ENCODE measurements at regions not wholly inside any gene's neighbourhood (a gene's known extent, or its start where the extent isn't known, plus 50 kb on each side); places are given as distances from the start of the nearest gene placed in this dataset.
"Not testable (repeated sequence)": the region's sequence is repeated elsewhere in the genome, so short reads cannot be mapped to it uniquely, and the experiment has no call there.

GRCh38 chr3:118799303-118799702, 235.3 kb downstream of the IGSF11 start:
- Mint-ChIP-seq H3K36me3 (no peaks in the 10 kb centered on the region), H3K27ac (no peak overlapping the region), H3K27me3 (peaks cover 1% of the 10 kb centered on the region), H3K4me3 (no peak overlapping the region), H3K9me3 (no peaks in the 10 kb centered on the region), H3K4me1 (ENCODE audit: low read depth) (no peaks in the 10 kb centered on the region)
- DNase-seq: no peak
- ChIA-PET CTCF (no interaction called here), POLR2A (no interaction called here)
- intact Hi-C loops (cut with micrococcal nuclease): no loop called here

GRCh38 chr3:118801899-118802298, 232.7 kb downstream of the IGSF11 start:
- POLR2A ChIA-PET: no interaction called here
- H3K9me3 Mint-ChIP-seq: no peaks in the 10 kb centered on the region
- intact Hi-C loops (cut with micrococcal nuclease): no loop called here
- H3K27me3 Mint-ChIP-seq: peaks cover 4% of the 10 kb centered on the region
- CTCF ChIA-PET: no interaction called here
- no peaks in the 10 kb centered on the region for H3K36me3 Mint-ChIP-seq
- H3K27ac Mint-ChIP-seq: no peak overlapping the region
- no peak overlapping the region for H3K4me3 Mint-ChIP-seq
- no peak for DNase-seq
- H3K4me1 Mint-ChIP-seq (ENCODE audit: low read depth): no peaks in the 10 kb centered on the region

- H3K27me3 Mint-ChIP-seq: peaks cover 4% of the 10 kb centered on the region
Measured at GRCh38 chr3:118802325-118803095, 232.1 kb downstream of the IGSF11 start.

GRCh38 chr3:118803096-118803476, 231.6 kb downstream of the IGSF11 start:
- no peaks in the 10 kb centered on the region for H3K9me3 Mint-ChIP-seq
- POLR2A ChIA-PET: no interaction called here
- CTCF ChIA-PET: no interaction called here
- no peaks in the 10 kb centered on the region for H3K36me3 Mint-ChIP-seq
- intact Hi-C loops (cut with micrococcal nuclease): no loop called here
- no peak for DNase-seq
- no peaks in the 10 kb centered on the region for H3K4me1 Mint-ChIP-seq (ENCODE audit: low read depth)
- H3K4me3 Mint-ChIP-seq: no peak overlapping the region
- H3K27ac Mint-ChIP-seq: no peak overlapping the region
- H3K27me3 Mint-ChIP-seq: peaks cover 4% of the 10 kb centered on the region

More at GRCh38 chr3:118802325-118803095, 232.1 kb downstream of the IGSF11 start:
- H3K27ac Mint-ChIP-seq: no peak overlapping the region
- ChIA-PET POLR2A (no interaction called here), CTCF (no interaction called here)
- intact Hi-C loops (cut with micrococcal nuclease): no loop called here
- H3K36me3 Mint-ChIP-seq: no peaks in the 10 kb centered on the region
- no peaks in the 10 kb centered on the region for H3K4me1 Mint-ChIP-seq (ENCODE audit: low read depth)
- no peaks in the 10 kb centered on the region for H3K9me3 Mint-ChIP-seq
- DNase-seq: no peak
- H3K4me3 Mint-ChIP-seq: no peak overlapping the region

GRCh38 chr3:118805007-118805406, 229.6 kb downstream of the IGSF11 start:
- Mint-ChIP-seq H3K36me3 (no peaks in the 10 kb centered on the region), H3K27me3 (peaks cover 3% of the 10 kb centered on the region), H3K9me3 (no peaks in the 10 kb centered on the region), H3K27ac (no peak overlapping the region), H3K4me3 (no peak overlapping the region), H3K4me1 (ENCODE audit: low read depth) (peaks cover 4% of the 10 kb centered on the region)
- DNase-seq: no peak
- ChIA-PET CTCF (interaction anchor here (0.5 to 1.3 kb wide), 2 partner anchors 77 to 739 kb away, joined by 4 read pairs; no protein-coding TSS in a partner anchor), POLR2A (no interaction called here)
- intact Hi-C loops (cut with micrococcal nuclease): no loop called here

- ChIA-PET CTCF (no interaction called here), POLR2A (no interaction called here)
- Mint-ChIP-seq H3K9me3 (no peaks in the 10 kb centered on the region), H3K4me3 (no peak overlapping the region), H3K36me3 (no peaks in the 10 kb centered on the region), H3K27ac (no peak overlapping the region), H3K4me1 (ENCODE audit: low read depth) (peaks cover 10% of the 10 kb centered on the region), H3K27me3 (peaks cover 3% of the 10 kb centered on the region)
- no peak for DNase-seq
- intact Hi-C loops (cut with micrococcal nuclease): no loop called here
Measured at GRCh38 chr3:118806423-118806822, 228.2 kb downstream of the IGSF11 start.

GRCh38 chr3:118807349-118807748, 227.3 kb downstream of the IGSF11 start:
- H3K36me3 Mint-ChIP-seq; POLR2A ChIA-PET; H3K27me3 Mint-ChIP-seq; DNase-seq; intact Hi-C loops (cut with micrococcal nuclease); H3K9me3 Mint-ChIP-seq; H3K27ac Mint-ChIP-seq; H3K4me3 Mint-ChIP-seq: not testable (repeated sequence)
- peaks cover 10% of the 10 kb centered on the region for H3K4me1 Mint-ChIP-seq (ENCODE audit: low read depth)
- CTCF ChIA-PET: interaction anchor here (0.9 kb wide), 1 partner anchor 10 kb away, joined by 5 read pairs; no protein-coding TSS in a partner anchor

- ChIA-PET POLR2A (no interaction called here), CTCF (no interaction called here)
- Mint-ChIP-seq H3K36me3 (no peaks in the 10 kb centered on the region), H3K27ac (no peak overlapping the region), H3K9me3 (no peaks in the 10 kb centered on the region), H3K27me3 (peaks cover 3% of the 10 kb centered on the region), H3K4me3 (no peak overlapping the region), H3K4me1 (ENCODE audit: low read depth) (peaks cover 10% of the 10 kb centered on the region)
- DNase-seq: no peak
- intact Hi-C loops (cut with micrococcal nuclease): no loop called here
Measured at GRCh38 chr3:118808723-118809122, 225.9 kb downstream of the IGSF11 start.

- H3K27ac Mint-ChIP-seq: no peak overlapping the region
- CTCF ChIA-PET: no interaction called here
- POLR2A ChIA-PET: no interaction called here
- no peaks in the 10 kb centered on the region for H3K36me3 Mint-ChIP-seq
- peak; percentile 10 for DNase-seq
- peaks cover 3% of the 10 kb centered on the region for H3K27me3 Mint-ChIP-seq
- peaks cover 10% of the 10 kb centered on the region for H3K4me1 Mint-ChIP-seq (ENCODE audit: low read depth)
- H3K9me3 Mint-ChIP-seq: no peaks in the 10 kb centered on the region
- H3K4me3 Mint-ChIP-seq: no peak overlapping the region
- intact Hi-C loops (cut with micrococcal nuclease): no loop called here
Measured at GRCh38 chr3:118809696-118810498, 224.7 kb downstream of the IGSF11 start.

GRCh38 chr3:118810499-118811035, 224.1 kb downstream of the IGSF11 start:
- CTCF ChIA-PET: no interaction called here
- Mint-ChIP-seq H3K4me3 (no peak overlapping the region), H3K9me3 (no peaks in the 10 kb centered on the region), H3K27me3 (peaks cover 2% of the 10 kb centered on the region), H3K27ac (no peak overlapping the region), H3K36me3 (no peaks in the 10 kb centered on the region), H3K4me1 (ENCODE audit: low read depth) (peaks cover 10% of the 10 kb centered on the region)
- intact Hi-C loops (cut with micrococcal nuclease): no loop called here
- peak; percentile 26 for DNase-seq
- POLR2A ChIA-PET: no interaction called here

GRCh38 chr3:118811236-118811732, 223.4 kb downstream of the IGSF11 start:
- Mint-ChIP-seq H3K36me3 (no peaks in the 10 kb centered on the region), H3K4me1 (ENCODE audit: low read depth) (peaks cover 10% of the 10 kb centered on the region), H3K4me3 (no peak overlapping the region), H3K27ac (no peak overlapping the region), H3K9me3 (no peaks in the 10 kb centered on the region), H3K27me3 (peaks cover 2% of the 10 kb centered on the region)
- intact Hi-C loops (cut with micrococcal nuclease): no loop called here
- no peak for DNase-seq
- ChIA-PET CTCF (no interaction called here), POLR2A (no interaction called here)

- no peaks in the 10 kb centered on the region for H3K36me3 Mint-ChIP-seq
- no peak for DNase-seq
- ChIA-PET POLR2A (no interaction called here), CTCF (no interaction called here)
- intact Hi-C loops (cut with micrococcal nuclease): no loop called here
- H3K9me3 Mint-ChIP-seq: no peaks in the 10 kb centered on the region
- peaks cover 10% of the 10 kb centered on the region for H3K4me1 Mint-ChIP-seq (ENCODE audit: low read depth)
- no peak overlapping the region for H3K4me3 Mint-ChIP-seq
- H3K27ac Mint-ChIP-seq: no peak overlapping the region
- H3K27me3 Mint-ChIP-seq: peaks cover 5% of the 10 kb centered on the region
Measured at GRCh38 chr3:118813472-118813871, 221.2 kb downstream of the IGSF11 start.
